CD14-positive monocyte (primary cell): ENCODE measurements at regions not wholly inside any gene's neighbourhood (a gene's known extent, or its start where the extent isn't known, plus 50 kb on each side); places are given as distances from the start of the nearest gene placed in this dataset.

Experiments used
- DNase-seq, 3 donors: peaks; one replicate each; pipeline ENCODE4 v3.0.0-alpha.2; 2011 to 2022
- H2AFZ ChIP-seq: 2 replicates; pipeline ENCODE4 v1.6.0; 2012; ENCODE audit warnings: mild to moderate bottlenecking, low read depth, low read length, inconsistent platforms; ENCODE audit not compliant: insufficient read depth, poor library complexity, severe bottlenecking
- H3K27ac ChIP-seq, 2 donors: 1 replicate in 1 of 2; 2 replicates in 1 of 2; pipeline ENCODE4 v1.5.1; 2012 to 2013; ENCODE audit warnings: low read length in 2 of 2, control low read depth in 1 of 2, inconsistent platforms in 1 of 2, low read depth in 1 of 2, mild to moderate bottlenecking in 1 of 2
- H3K27me3 ChIP-seq, 2 donors: one replicate each; pipeline versions ENCODE4 v1.6.0 to v1.6.1; 2011 to 2013; ENCODE audit warnings: low read length in 2 of 2; ENCODE audit not compliant: control insufficient read depth in 2 of 2, insufficient read depth in 2 of 2
- H3K36me3 ChIP-seq, 2 donors: replicated peaks in 1 of 2; 1 replicate in 1 of 2; 2 replicates in 1 of 2; pipeline versions ENCODE4 v1.5.1 to v1.6.1; 2012 to 2013; ENCODE audit warnings: low read length in 2 of 2, control low read depth in 1 of 2, inconsistent platforms in 1 of 2, mild to moderate bottlenecking in 1 of 2; ENCODE audit not compliant: insufficient read depth in 2 of 2, control insufficient read depth in 1 of 2
- H3K4me1 ChIP-seq, 2 donors: 1 replicate in 1 of 2; 2 replicates in 1 of 2; pipeline versions ENCODE4 v1.5.1 to v1.6.1; 2012 to 2013; ENCODE audit warnings: low read length in 2 of 2, control low read depth in 1 of 2, inconsistent platforms in 1 of 2, mild to moderate bottlenecking in 1 of 2, moderate library complexity in 1 of 2; ENCODE audit not compliant: insufficient read depth in 2 of 2, control insufficient read depth in 1 of 2
- H3K4me2 ChIP-seq: replicated peaks from 2 replicates; pipeline ENCODE3; 2012; ENCODE audit warnings: low read length, moderate library complexity, mild to moderate bottlenecking; ENCODE audit not compliant: poor library complexity, severe bottlenecking; ENCODE audit errors: extremely low read depth
- H3K4me3 ChIP-seq, 3 experiments: fragments of 200-600 bp in 1 of 3; sonication (generic) in 1 of 3; replicated peaks in 1 of 3; 1 replicate in 2 of 3; 2 replicates in 1 of 3; pipeline ENCODE4 v1.5.1; 2011 to 2013; ENCODE audit warnings: low read length in 3 of 3, mild to moderate bottlenecking in 3 of 3, control low read depth in 2 of 3, low read depth in 2 of 3, inconsistent platforms in 1 of 3, moderate library complexity in 1 of 3
- H3K79me2 ChIP-seq: 2 replicates; pipeline ENCODE4 v1.6.0; 2012; ENCODE audit warnings: mild to moderate bottlenecking, control low read depth, inconsistent platforms, low read length, moderate library complexity; ENCODE audit not compliant: insufficient read depth
- H3K9ac ChIP-seq: 2 replicates; pipeline ENCODE4 v1.6.0; 2017; ENCODE audit warnings: low read length, mild to moderate bottlenecking; ENCODE audit not compliant: insufficient read depth, poor library complexity, severe bottlenecking
- H3K9me3 ChIP-seq, 2 donors: replicated peaks in 1 of 2; 1 replicate in 1 of 2; 2 replicates in 1 of 2; pipeline versions ENCODE4 v1.5.1 to v1.6.1; 2012 to 2013; ENCODE audit warnings: low read length in 2 of 2, control low read depth in 1 of 2; ENCODE audit not compliant: control insufficient read depth in 1 of 2, insufficient read depth in 1 of 2
- H4K20me1 ChIP-seq: 2 replicates; pipeline ENCODE4 v1.6.0; 2012; ENCODE audit warnings: mild to moderate bottlenecking, low read length, control low read depth, moderate library complexity; ENCODE audit not compliant: insufficient read depth
- H3K27ac Mint-ChIP-seq, 7 donors: one replicate each; pipeline ENCODE4 v1.8.0; 2020; ENCODE audit warnings: mild to moderate bottlenecking in 7 of 7, mixed read lengths in 7 of 7, moderate library complexity in 6 of 7, inconsistent platforms in 2 of 7
- H3K27me3 Mint-ChIP-seq, 3 donors: one replicate each; pipeline ENCODE4 v1.8.0; 2021 to 2022; ENCODE audit warnings: low read depth in 3 of 3, mild to moderate bottlenecking in 3 of 3, mixed read lengths in 3 of 3, moderate library complexity in 3 of 3, inconsistent platforms in 1 of 3
- H3K36me3 Mint-ChIP-seq, 2 donors: one replicate each; pipeline ENCODE4 v1.8.0; 2020; ENCODE audit warnings: mixed read lengths in 2 of 2, inconsistent platforms in 1 of 2, mild to moderate bottlenecking in 1 of 2
- H3K4me1 Mint-ChIP-seq: one replicate; pipeline ENCODE4 v1.8.0; 2020; ENCODE audit warnings: mild to moderate bottlenecking, mixed read lengths
- H3K4me3 Mint-ChIP-seq, 2 donors: one replicate each; pipeline ENCODE4 v1.8.0; 2020; ENCODE audit warnings: mild to moderate bottlenecking in 2 of 2, mixed read lengths in 2 of 2, moderate library complexity in 1 of 2
- H3K9me3 Mint-ChIP-seq, 7 donors: one replicate each; pipeline ENCODE4 v1.8.0; 2020 to 2022; ENCODE audit warnings: mixed read lengths in 7 of 7, mild to moderate bottlenecking in 6 of 7, moderate library complexity in 6 of 7, inconsistent platforms in 2 of 7
- CTCF ChIP-seq: fragments of 200-600 bp; IDR thresholded peaks from one replicate; pipeline ENCODE4 v1.8.0; 2022; ENCODE audit warnings: antibody characterized with exemption, mild to moderate bottlenecking
- WGBS: methylation state at CpG from one replicate; pipeline ENCODE4 v1.1.5; 2013; ENCODE audit warnings: missing lambda C conversion rate; ENCODE audit not compliant: insufficient coverage; 5-methylcytosine and 5-hydroxymethylcytosine counted together
- intact Hi-C, 2 donors: fragments of 100-400 bp; cut with micrococcal nuclease; formaldehyde crosslinking; loops; one replicate each; pipeline versions ENCODE4 v1.15.0 to v1.15.1; 2023

GRCh38 chr16:16989368-16989767 is 481.4 kb downstream of the XYLT1 start:
- H4K20me1 ChIP-seq: no peaks in the 10 kb centered on the region
- TF ChIP-seq CTCF: no peak
- H3K27ac ChIP-seq: no peak overlapping the region
- no peak overlapping the region for H3K4me3 Mint-ChIP-seq
- 100% methylated on average over 3 of the region's 4 CpGs for WGBS
- DNase-seq: no peak
- H3K4me1 Mint-ChIP-seq: peaks cover 16% of the 10 kb centered on the region
- H3K79me2 ChIP-seq: no peaks in the 10 kb centered on the region
- no peak overlapping the region for H2AFZ ChIP-seq
- H3K4me2 ChIP-seq: no peak overlapping the region
- no peak overlapping the region for H3K27ac Mint-ChIP-seq
- no peaks in the 10 kb centered on the region for H3K36me3 Mint-ChIP-seq
- intact Hi-C loops: no loop called here
- H3K27me3 ChIP-seq: no peaks in the 10 kb centered on the region
- H3K4me3 ChIP-seq: no peak overlapping the region
- peaks cover 0 to 7% (median 5%) of the 10 kb centered on the region in 3 donors for H3K27me3 Mint-ChIP-seq
- peaks cover 9 to 16% of the 10 kb centered on the region in 2 donors for H3K4me1 ChIP-seq
- peaks cover 0 to 6% (median 0%) of the 10 kb centered on the region in 7 donors for H3K9me3 Mint-ChIP-seq
- H3K9me3 ChIP-seq: no peaks in the 10 kb centered on the region
- no peaks in the 10 kb centered on the region for H3K36me3 ChIP-seq
- no peak overlapping the region for H3K9ac ChIP-seq

GRCh38 chr16:16991711-16992110 is 479.0 kb downstream of the XYLT1 start:
- DNase-seq: no peak
- no peaks in the 10 kb centered on the region for H4K20me1 ChIP-seq
- H3K9me3 ChIP-seq: no peaks in the 10 kb centered on the region
- peaks cover 16% of the 10 kb centered on the region for H3K4me1 Mint-ChIP-seq
- H3K79me2 ChIP-seq: no peaks in the 10 kb centered on the region
- no peaks in the 10 kb centered on the region for H3K36me3 Mint-ChIP-seq
- H3K27ac Mint-ChIP-seq: no peak overlapping the region
- intact Hi-C loops: no loop called here
- no peak overlapping the region for H3K9ac ChIP-seq
- H3K27me3 ChIP-seq: no peaks in the 10 kb centered on the region
- H3K27ac ChIP-seq: no peak overlapping the region
- H3K4me3 ChIP-seq: no peak overlapping the region
- WGBS: 94% methylated on average over 4 of the region's 4 CpGs
- no peaks in the 10 kb centered on the region for H3K36me3 ChIP-seq
- H3K4me3 Mint-ChIP-seq: no peak overlapping the region
- no peak for TF ChIP-seq CTCF
- no peak overlapping the region for H2AFZ ChIP-seq
- peaks cover 9 to 16% of the 10 kb centered on the region in 2 donors for H3K4me1 ChIP-seq
- no peak overlapping the region for H3K4me2 ChIP-seq
- H3K27me3 Mint-ChIP-seq: peaks cover 0 to 6% (median 5%) of the 10 kb centered on the region in 3 donors
- H3K9me3 Mint-ChIP-seq: no peaks in the 10 kb centered on the region
